Astrocyte of the cerebellum (primary cell): ENCODE measurements at regions not wholly inside any gene's neighbourhood (a gene's known extent, or its start where the extent isn't known, plus 50 kb on each side); places are given as distances from the start of the nearest gene placed in this dataset.

ENCODE experiments used
- DNase-seq: peaks from one replicate; pipeline ENCODE4 v3.0.0-alpha.2; 2011; ENCODE audit warnings: low read depth
- H3K4me3 ChIP-seq: 2 replicates; pipeline ENCODE4 v1.5.1; 2011; ENCODE audit warnings: mild to moderate bottlenecking, low read depth, low read length, moderate library complexity
- in situ Hi-C: cut with HindIII; loops from 2 replicates; pipeline ENCODE4 v1.10.0; 2017; ENCODE audit warnings: low sequenced_read_pairs
- TF ChIP-seq, protein P1 (sequence below): IDR thresholded peaks from 2 replicates; pipeline ENCODE4 v1.5.1; 2012; ENCODE audit warnings: low read length, low read depth, moderate library complexity, mild to moderate bottlenecking; ENCODE audit errors: missing control alignments

DNA sequence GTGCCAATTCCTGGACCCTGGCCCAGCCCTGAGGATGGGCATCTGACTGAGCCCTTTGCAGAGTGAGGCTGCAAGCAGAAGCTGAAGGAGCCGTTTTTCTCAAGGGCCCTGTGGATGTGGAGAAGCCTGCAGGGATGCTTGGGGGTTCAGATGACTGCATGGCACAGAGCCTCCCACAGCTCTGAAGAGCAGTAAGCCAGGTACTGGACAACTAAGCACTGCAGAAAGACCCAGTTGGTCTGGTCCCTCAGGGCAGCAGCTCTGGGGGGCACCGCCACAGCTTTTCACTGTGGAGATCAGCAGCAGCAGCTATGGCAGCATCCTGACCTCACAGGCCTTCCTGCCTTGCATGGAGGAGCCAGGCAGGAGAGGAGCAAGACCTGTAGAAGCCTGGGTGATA lies 67.6 kb downstream of the CRYGS start:
- H3K4me3 ChIP-seq: no peak overlapping the region
- DNase-seq: no peak
- in situ Hi-C loops: no loop called here
- TF ChIP-seq, protein P1, sequence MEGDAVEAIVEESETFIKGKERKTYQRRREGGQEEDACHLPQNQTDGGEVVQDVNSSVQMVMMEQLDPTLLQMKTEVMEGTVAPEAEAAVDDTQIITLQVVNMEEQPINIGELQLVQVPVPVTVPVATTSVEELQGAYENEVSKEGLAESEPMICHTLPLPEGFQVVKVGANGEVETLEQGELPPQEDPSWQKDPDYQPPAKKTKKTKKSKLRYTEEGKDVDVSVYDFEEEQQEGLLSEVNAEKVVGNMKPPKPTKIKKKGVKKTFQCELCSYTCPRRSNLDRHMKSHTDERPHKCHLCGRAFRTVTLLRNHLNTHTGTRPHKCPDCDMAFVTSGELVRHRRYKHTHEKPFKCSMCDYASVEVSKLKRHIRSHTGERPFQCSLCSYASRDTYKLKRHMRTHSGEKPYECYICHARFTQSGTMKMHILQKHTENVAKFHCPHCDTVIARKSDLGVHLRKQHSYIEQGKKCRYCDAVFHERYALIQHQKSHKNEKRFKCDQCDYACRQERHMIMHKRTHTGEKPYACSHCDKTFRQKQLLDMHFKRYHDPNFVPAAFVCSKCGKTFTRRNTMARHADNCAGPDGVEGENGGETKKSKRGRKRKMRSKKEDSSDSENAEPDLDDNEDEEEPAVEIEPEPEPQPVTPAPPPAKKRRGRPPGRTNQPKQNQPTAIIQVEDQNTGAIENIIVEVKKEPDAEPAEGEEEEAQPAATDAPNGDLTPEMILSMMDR: no peak

DNA sequence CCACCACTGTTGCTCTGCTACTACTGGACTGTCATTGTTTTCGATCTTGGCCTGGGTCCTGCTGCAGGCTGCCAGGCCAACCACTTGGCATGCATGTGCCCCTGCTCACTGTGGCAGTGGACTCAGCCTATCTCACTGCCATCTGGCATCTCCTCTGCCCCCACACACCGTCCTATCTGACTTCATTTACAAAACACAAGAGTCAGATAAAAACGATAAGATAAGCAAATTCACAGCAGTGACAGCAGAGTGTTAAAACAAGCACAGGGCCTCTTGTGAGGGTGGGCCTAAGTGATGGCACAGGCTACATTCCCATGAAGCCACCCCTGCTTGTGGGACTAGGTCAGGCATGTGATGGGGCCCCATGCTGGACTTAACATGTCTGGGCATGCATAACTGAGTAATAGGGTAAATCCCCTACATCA lies 68.1 kb downstream of the CRYGS start:
- TF ChIP-seq, protein P1: no peak
- no peak for DNase-seq
- in situ Hi-C loops: no loop called here
- no peak overlapping the region for H3K4me3 ChIP-seq

DNA sequence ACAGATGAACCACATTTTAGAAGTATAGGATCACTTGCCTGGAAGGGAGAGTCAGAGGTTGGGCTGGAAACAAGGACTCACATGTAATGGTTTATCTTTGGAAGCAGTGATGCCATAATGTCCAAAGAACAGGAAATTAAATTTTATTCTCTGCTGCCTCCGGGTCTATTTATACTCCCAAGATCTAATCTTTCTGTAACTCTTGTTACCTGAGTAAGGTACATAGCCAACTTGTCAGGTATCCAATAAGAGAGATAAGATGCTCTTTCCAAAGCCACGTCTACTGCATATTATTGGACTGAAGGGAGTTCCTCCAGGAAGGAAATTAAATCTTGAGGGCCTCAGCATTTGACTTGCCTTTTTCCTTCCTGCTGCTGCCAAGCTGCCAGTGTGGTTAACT lies 71.0 kb downstream of the CRYGS start:
- TF ChIP-seq, protein P1: no peak
- no peak overlapping the region for H3K4me3 ChIP-seq
- in situ Hi-C loops: no loop called here
- no peak for DNase-seq

DNA sequence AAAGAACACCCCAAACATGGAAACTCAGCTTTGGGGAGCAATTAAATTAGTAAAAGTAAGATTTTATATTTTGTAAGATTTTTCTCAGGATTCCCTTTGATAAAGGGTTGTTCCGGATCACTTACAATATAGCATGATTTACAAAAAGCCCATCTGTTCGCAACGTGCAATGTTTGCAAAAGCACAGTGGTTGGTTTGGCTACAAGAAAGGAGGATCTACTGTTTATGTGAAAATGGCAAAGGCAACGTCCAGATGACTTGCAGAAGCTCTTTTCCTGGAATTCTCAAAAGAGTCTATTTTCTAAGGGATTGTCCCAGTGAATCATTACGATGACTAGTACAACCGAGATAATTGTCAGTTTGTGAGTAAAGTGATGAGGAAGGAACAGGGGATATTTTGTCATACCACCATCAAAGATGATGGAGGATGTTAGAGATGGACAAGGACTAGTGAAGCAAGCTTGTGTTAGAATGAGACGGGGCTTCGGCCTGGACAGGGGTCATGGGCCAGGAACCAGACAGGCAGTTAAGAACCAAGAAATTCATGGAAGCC lies 71.6 kb downstream of the CRYGS start:
- in situ Hi-C loops: no loop called here
- no peak for DNase-seq
- no peak overlapping the region for H3K4me3 ChIP-seq
- TF ChIP-seq, protein P1: no peak

DNA sequence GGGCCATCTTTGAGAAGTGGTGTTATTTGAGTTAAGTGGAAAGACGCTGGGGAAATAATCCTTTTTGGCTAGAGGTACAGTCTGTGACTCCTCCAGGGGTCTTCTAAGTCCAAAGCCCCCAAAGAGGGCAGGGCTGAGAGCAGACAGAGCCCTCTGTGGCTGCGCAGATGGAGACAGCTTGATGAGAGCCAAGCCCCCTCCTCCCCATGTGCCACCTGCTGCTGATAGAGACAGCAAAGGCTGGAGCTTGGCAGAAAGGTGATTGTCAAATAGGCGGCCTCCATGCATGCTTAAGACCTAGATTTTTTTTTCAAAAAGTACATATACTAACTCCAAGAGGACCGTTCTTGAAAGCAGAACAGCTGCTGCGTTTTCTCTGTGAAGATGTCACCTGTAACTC lies 72.4 kb downstream of the CRYGS start:
- DNase-seq: no peak
- H3K4me3 ChIP-seq: no peak overlapping the region
- TF ChIP-seq, protein P1: no peak
- in situ Hi-C loops: no loop called here

DNA sequence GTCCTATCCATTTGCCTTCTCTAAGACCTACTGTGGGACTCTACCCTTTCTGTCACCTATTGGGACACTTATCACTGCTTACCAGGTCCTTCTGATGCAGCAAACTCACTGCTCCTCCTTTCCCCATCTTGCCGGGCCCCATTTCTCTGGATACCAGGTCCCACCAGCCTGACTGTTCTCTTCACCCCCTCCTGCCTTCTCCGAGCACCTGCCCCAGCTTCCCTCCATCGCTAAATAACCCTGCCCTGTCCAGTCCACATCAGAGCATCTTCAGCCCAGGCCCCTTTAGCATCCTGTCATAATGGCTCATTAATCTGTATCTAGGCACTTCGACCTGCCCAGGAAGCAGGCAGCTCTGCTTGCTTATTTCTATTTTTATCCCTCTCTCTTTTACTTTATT lies 74.7 kb downstream of the CRYGS start:
- in situ Hi-C loops: no loop called here
- TF ChIP-seq, protein P1: no peak
- DNase-seq: no peak

DNA sequence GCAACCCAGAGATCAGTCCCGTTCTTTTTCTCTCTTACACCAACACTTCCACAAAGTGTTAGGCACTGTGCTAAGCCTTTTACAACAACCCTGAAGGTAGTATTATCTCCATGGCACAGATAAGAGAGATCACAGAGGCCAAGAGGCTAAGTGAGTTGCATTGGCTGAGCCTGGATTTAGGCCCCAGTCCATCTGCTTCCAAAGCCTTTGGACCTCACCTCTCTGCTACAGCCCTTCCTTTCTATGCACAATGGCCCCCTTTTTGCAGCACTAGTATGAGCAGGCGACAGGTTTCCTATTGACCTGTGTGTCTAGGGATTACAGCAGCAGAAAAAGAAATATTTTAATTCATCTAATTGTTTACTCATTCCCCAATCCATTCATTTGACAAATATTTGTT lies 76.2 kb downstream of the CRYGS start:
- in situ Hi-C loops: no loop called here
- TF ChIP-seq, protein P1: no peak
- DNase-seq: no peak
- no peak overlapping the region for H3K4me3 ChIP-seq

More for the DNA sequence above, 74.7 kb downstream of the CRYGS start:
- no peak overlapping the region for H3K4me3 ChIP-seq
